Activated naive CD8-positive, alpha-beta T cell (primary cell): ENCODE measurements at regions not wholly inside any gene's neighbourhood (a gene's known extent, or its start where the extent isn't known, plus 50 kb on each side); places are given as distances from the start of the nearest gene placed in this dataset.
"Not testable (repeated sequence)": the region's sequence is repeated elsewhere in the genome, so short reads cannot be mapped to it uniquely, and the experiment has no call there.

Source experiments
- H3K27ac Mint-ChIP-seq: one replicate; pipeline ENCODE4 v1.8.0; 2021; ENCODE audit warnings: mixed read lengths
- H3K27me3 Mint-ChIP-seq: one replicate; pipeline ENCODE4 v1.8.0; 2021; ENCODE audit warnings: mixed read lengths
- H3K36me3 Mint-ChIP-seq: one replicate; pipeline ENCODE4 v1.8.0; 2021; ENCODE audit warnings: mixed read lengths
- H3K4me1 Mint-ChIP-seq: one replicate; pipeline ENCODE4 v1.8.0; 2021; ENCODE audit warnings: low read depth, mixed read lengths
- H3K4me3 Mint-ChIP-seq: one replicate; pipeline ENCODE4 v1.8.0; 2021; ENCODE audit warnings: mild to moderate bottlenecking, mixed read lengths
- H3K9me3 Mint-ChIP-seq: one replicate; pipeline ENCODE4 v1.8.0; 2021; ENCODE audit warnings: low read depth, mixed read lengths

DNA sequence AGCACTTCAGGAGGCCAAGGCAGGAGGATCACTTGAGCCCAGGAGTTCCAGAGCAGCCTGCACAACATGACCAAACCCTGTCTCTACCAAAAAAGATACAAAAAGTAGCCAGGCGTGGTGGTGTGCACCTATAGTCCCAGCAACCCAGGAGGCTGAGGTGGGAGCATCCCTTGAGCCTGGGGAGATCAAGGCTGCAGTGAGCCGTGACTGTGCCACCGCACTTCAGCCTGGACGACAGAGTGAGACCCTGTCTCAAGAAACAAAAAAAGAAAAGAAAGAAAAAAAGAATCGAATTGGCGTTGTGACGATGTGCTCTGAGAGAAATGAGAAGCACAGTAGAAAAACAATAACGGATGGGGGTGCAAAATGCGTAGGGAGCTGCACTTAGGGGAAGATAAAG is 101.4 kb downstream of the NDFIP1 start:
- Mint-ChIP-seq H3K36me3 (no peaks in the 10 kb centered on the region), H3K4me1 (no peaks in the 10 kb centered on the region), H3K9me3 (no peaks in the 10 kb centered on the region), H3K27ac (no peak overlapping the region), H3K4me3 (no peak overlapping the region), H3K27me3 (no peaks in the 10 kb centered on the region)

GRCh38 chr5:142208777-142209312 is 100.3 kb downstream of the NDFIP1 start:
- no peaks in the 10 kb centered on the region for H3K9me3 Mint-ChIP-seq
- H3K4me3 Mint-ChIP-seq: no peak overlapping the region
- H3K27ac Mint-ChIP-seq: no peak overlapping the region
- no peaks in the 10 kb centered on the region for H3K36me3 Mint-ChIP-seq
- no peaks in the 10 kb centered on the region for H3K27me3 Mint-ChIP-seq
- no peaks in the 10 kb centered on the region for H3K4me1 Mint-ChIP-seq

- H3K9me3 Mint-ChIP-seq, H3K27me3 Mint-ChIP-seq, H3K4me3 Mint-ChIP-seq, H3K36me3 Mint-ChIP-seq, H3K27ac Mint-ChIP-seq, H3K4me1 Mint-ChIP-seq: not testable (repeated sequence)
Observed at GRCh38 chr5:142208244-142208643, 99.7 kb downstream of the NDFIP1 start.

DNA sequence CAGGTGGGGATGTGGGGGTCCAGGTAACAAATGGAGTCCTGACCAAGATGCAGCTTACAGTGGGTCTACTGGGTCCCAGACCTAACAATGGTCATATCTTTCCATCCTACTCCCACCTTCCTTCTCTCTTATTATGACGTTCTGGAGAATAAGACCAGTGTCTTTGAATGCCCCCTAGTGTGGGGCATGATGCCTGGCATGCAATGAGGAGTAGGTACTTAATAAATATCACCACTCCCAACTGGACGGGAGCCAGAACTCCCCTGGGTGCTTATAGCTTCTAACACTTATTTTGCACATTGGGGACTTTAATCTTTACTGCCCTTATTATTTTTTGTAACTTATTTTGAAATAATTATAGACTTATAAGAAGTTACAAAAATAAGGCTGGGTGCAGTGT is 98.2 kb downstream of the NDFIP1 start:
- Mint-ChIP-seq H3K27ac (no peak overlapping the region), H3K9me3 (no peaks in the 10 kb centered on the region), H3K27me3 (no peaks in the 10 kb centered on the region), H3K4me1 (no peaks in the 10 kb centered on the region), H3K36me3 (no peaks in the 10 kb centered on the region), H3K4me3 (no peak overlapping the region)

DNA sequence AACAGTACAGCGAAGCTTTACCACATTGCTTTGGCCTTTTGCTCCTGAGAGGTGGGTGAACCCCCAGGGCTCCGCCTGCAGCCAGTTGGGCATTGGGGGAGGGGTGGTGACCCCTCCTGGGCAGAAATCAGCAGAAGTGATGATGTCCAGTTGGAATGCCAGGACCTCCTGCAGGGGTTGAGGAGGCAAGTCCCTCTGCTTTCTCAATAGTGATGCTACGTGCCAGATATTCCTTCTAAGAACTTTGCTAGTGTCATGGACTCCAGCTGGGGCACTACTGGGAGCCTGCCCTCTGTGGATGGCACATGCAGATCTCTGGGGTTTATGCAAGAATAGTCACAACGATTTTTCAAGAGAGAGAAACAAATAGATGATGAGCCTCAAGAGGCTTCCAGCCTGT is 95.6 kb downstream of the NDFIP1 start:
- no peak overlapping the region for H3K27ac Mint-ChIP-seq
- H3K4me1 Mint-ChIP-seq: no peaks in the 10 kb centered on the region
- no peaks in the 10 kb centered on the region for H3K9me3 Mint-ChIP-seq
- H3K36me3 Mint-ChIP-seq: no peaks in the 10 kb centered on the region
- H3K27me3 Mint-ChIP-seq: no peaks in the 10 kb centered on the region
- H3K4me3 Mint-ChIP-seq: no peak overlapping the region
